Loucy (cell line): ENCODE measurements at regions not wholly inside any gene's neighbourhood (a gene's known extent, or its start where the extent isn't known, plus 50 kb on each side); places are given as distances from the start of the nearest gene placed in this dataset.

Experiments
- H2AFZ ChIP-seq: fragments of 200-600 bp; sonication (generic); 2 replicates; pipeline ENCODE4 v1.6.0; 2016; ENCODE audit warnings: antibody characterized with exemption, mild to moderate bottlenecking, low read length, moderate library complexity
- H3F3A ChIP-seq: fragments of 200-600 bp; 2 replicates; pipeline ENCODE4 v1.6.0; 2016; ENCODE audit warnings: antibody characterized with exemption, low read depth, mild to moderate bottlenecking
- H3K27me3 ChIP-seq: fragments of 200-600 bp; sonication (generic); 2 replicates; pipeline ENCODE4 v1.6.1; 2014; ENCODE audit warnings: low read length, mild to moderate bottlenecking; ENCODE audit not compliant: insufficient read depth, poor library complexity, severe bottlenecking
- H3K36me3 ChIP-seq: fragments of 200-600 bp; sonication (generic); 2 replicates; pipeline ENCODE4 v1.6.1; 2016; ENCODE audit warnings: low read length; ENCODE audit not compliant: insufficient read depth
- H3K4me1 ChIP-seq: fragments of 200-600 bp; sonication (generic); 2 replicates; pipeline ENCODE4 v1.5.1; 2014; ENCODE audit warnings: low read length, mild to moderate bottlenecking; ENCODE audit not compliant: insufficient read depth, poor library complexity, severe bottlenecking
- H3K4me2 ChIP-seq: fragments of 200-600 bp; sonication (generic); 2 replicates; pipeline ENCODE4 v1.6.0; 2014; ENCODE audit warnings: antibody characterized with exemption, low read length, low read depth, mild to moderate bottlenecking; ENCODE audit not compliant: poor library complexity, severe bottlenecking
- H3K4me3 ChIP-seq: fragments of 200-600 bp; sonication (generic); 2 replicates; pipeline ENCODE4 v1.5.1; 2014; ENCODE audit warnings: low read length, mild to moderate bottlenecking, mixed read lengths; ENCODE audit not compliant: poor library complexity, severe bottlenecking
- H3K79me2 ChIP-seq: fragments of 200-600 bp; sonication (generic); 2 replicates; pipeline ENCODE4 v1.6.1; 2014; ENCODE audit warnings: low read length; ENCODE audit not compliant: insufficient read depth
- H3K9ac ChIP-seq: fragments of 200-600 bp; sonication (generic); 2 replicates; pipeline ENCODE4 v1.6.0; 2014; ENCODE audit warnings: mild to moderate bottlenecking, low read depth, low read length, moderate library complexity; ENCODE audit not compliant: poor library complexity, severe bottlenecking
- H3K9me2 ChIP-seq: fragments of 200-600 bp; sonication (generic); replicated peaks from 2 replicates; pipeline ENCODE4 v1.6.1; 2016; ENCODE audit warnings: low read depth, low read length, mixed read lengths
- H3K9me3 ChIP-seq: fragments of 200-600 bp; sonication (generic); 2 replicates; pipeline ENCODE4 v1.6.1; 2014; ENCODE audit warnings: mild to moderate bottlenecking, antibody characterized with exemption, low read length, low read depth; ENCODE audit not compliant: insufficient read depth
- H4K20me1 ChIP-seq: fragments of 200-600 bp; sonication (generic); 2 replicates; pipeline ENCODE4 v1.6.0; 2014; ENCODE audit warnings: antibody characterized with exemption, low read length, mild to moderate bottlenecking; ENCODE audit not compliant: insufficient read depth, poor library complexity, severe bottlenecking
- EZH2phosphoT487 ChIP-seq: fragments of 200-600 bp; IDR thresholded peaks from 2 replicates; pipeline ENCODE4 v1.6.1; 2018; ENCODE audit warnings: antibody characterized with exemption, mild to moderate bottlenecking, moderate library complexity, borderline replicate concordance
- TF ChIP-seq, protein P1 (sequence below): fragments of 200-600 bp; sonication (generic); conservative IDR thresholded peaks from 2 replicates; pipeline ENCODE4 v1.5.1; 2014; ENCODE audit warnings: mild to moderate bottlenecking, antibody characterized with exemption, low read length

DNA sequence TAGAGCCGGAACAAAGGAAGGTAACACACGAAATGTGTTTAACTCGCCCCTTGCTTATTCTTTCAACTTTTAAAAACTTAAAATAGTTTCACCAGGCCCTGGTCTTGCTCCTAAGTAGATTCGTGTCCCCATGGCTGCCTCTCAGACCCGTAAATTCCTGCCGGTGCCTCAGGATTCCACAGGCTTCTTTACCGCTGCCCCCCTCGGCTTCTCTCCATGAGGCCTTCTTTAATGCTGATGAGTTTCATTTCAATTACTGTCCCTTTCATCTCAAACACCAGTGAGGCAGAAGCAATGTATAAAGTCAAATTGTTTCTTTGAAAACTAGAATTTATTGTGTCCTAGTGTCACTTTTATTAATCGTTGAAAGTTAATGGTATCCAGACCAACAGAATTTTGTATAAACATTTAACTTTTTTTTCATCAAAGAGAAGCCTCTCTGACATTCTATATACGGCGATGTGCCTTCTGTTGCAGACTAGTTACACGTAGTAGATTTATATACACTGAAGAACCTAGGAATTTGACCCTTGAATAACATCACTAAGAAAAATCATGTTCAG, 225.2 kb downstream of the C7orf25 start:
- Histone ChIP-seq H3K79me2 (no peaks in the 10 kb centered on the region), H3K9me2 (no peaks in the 10 kb centered on the region), H3F3A (no peaks in the 10 kb centered on the region), H2AFZ (no peak overlapping the region), H3K9me3 (no peaks in the 10 kb centered on the region), H3K4me1 (no peaks in the 10 kb centered on the region), H4K20me1 (no peaks in the 10 kb centered on the region), H3K9ac (no peak overlapping the region), H3K36me3 (no peaks in the 10 kb centered on the region), H3K27me3 (no peaks in the 10 kb centered on the region), H3K4me3 (no peak overlapping the region), H3K4me2 (no peak overlapping the region)
- TF ChIP-seq, protein P1, sequence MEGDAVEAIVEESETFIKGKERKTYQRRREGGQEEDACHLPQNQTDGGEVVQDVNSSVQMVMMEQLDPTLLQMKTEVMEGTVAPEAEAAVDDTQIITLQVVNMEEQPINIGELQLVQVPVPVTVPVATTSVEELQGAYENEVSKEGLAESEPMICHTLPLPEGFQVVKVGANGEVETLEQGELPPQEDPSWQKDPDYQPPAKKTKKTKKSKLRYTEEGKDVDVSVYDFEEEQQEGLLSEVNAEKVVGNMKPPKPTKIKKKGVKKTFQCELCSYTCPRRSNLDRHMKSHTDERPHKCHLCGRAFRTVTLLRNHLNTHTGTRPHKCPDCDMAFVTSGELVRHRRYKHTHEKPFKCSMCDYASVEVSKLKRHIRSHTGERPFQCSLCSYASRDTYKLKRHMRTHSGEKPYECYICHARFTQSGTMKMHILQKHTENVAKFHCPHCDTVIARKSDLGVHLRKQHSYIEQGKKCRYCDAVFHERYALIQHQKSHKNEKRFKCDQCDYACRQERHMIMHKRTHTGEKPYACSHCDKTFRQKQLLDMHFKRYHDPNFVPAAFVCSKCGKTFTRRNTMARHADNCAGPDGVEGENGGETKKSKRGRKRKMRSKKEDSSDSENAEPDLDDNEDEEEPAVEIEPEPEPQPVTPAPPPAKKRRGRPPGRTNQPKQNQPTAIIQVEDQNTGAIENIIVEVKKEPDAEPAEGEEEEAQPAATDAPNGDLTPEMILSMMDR: no peak
- no peak for TF ChIP-seq EZH2phosphoT487

DNA sequence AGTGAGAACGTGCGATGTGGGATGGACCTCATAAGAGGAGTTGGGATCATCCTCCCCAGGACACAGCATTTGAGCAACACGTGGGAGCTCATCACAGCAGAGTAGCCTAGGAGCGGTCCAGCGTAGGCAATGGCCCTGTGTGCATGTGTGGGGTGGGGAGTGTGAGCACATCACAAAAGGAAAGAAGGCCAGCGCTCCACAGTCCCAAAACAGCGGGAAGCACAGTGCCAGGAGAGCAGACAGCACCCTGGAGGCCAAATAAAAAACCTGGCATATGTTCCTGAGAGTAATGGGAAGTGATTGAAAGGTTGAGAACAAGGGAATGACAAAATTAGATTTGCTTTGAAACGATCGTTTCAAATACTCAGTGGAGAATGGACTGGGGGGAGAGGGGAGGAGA, 226.0 kb downstream of the C7orf25 start:
- H3K4me1 ChIP-seq: no peaks in the 10 kb centered on the region
- H2AFZ ChIP-seq: no peak overlapping the region
- H3K9me2 ChIP-seq: no peaks in the 10 kb centered on the region
- no peak overlapping the region for H3K9ac ChIP-seq
- H3K27me3 ChIP-seq: no peaks in the 10 kb centered on the region
- no peaks in the 10 kb centered on the region for H3F3A ChIP-seq
- no peaks in the 10 kb centered on the region for H3K9me3 ChIP-seq
- no peaks in the 10 kb centered on the region for H4K20me1 ChIP-seq
- no peak for TF ChIP-seq EZH2phosphoT487
- TF ChIP-seq, protein P1: no peak
- no peaks in the 10 kb centered on the region for H3K36me3 ChIP-seq
- no peak overlapping the region for H3K4me3 ChIP-seq
- H3K4me2 ChIP-seq: no peak overlapping the region
- H3K79me2 ChIP-seq: no peaks in the 10 kb centered on the region

DNA sequence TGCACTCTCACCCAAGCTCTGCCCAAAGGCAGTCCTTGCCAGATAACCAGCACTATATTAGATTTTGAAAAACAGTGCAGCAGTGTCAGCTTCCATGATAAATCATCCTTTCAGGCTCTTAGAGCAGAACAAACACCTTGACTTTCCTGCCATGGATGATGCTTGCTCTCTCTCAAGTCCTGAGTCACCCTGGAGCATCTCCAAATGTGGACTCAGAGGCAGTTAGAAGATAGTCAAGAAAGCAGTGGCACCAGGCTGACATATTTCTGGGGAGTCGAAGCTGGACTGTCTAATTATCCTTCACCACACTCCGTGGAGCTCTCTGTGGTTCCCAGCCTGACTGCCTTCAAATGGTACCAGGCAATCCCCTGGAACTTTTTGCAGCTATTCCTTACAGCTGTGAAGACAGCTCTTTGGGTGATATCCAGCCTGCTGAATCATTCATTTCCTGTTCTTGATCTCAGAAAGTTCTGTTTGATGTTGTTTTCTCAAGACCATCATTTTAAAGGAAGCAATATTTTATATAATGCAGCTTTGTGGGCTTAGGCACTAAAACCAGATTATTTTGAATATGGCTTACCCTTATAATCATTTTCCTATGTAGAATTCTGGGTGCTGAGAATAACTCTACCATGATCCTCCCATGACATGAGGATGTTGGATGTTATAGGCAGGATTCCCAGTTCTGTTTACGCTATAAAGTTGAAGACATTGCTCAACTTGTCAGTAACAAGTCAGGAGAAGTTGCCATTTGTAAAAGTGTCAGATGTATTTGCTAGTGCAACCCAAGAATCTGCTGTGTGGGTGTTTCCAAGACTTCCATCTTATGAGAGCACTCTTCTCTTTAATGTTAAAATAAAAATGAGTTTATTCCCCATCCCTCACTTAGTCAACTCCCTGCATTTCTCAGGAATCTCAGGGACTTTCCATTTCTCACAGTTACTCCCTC, 233.8 kb downstream of the C7orf25 start:
- Histone ChIP-seq H3K4me1 (peaks cover 16% of the 10 kb centered on the region), H3K9me3 (no peaks in the 10 kb centered on the region), H3K9ac (no peak overlapping the region), H3K4me3 (peak overlapping the region; percentile 8), H3K79me2 (no peaks in the 10 kb centered on the region), H3F3A (no peaks in the 10 kb centered on the region), H2AFZ (no peak overlapping the region), H3K36me3 (no peaks in the 10 kb centered on the region), H3K4me2 (peak overlapping the region; percentile 32), H3K27me3 (no peaks in the 10 kb centered on the region), H4K20me1 (no peaks in the 10 kb centered on the region), H3K9me2 (no peaks in the 10 kb centered on the region)
- TF ChIP-seq, protein P1: no peak
- no peak for TF ChIP-seq EZH2phosphoT487
